K562 (cell line): ENCODE measurements at regions not wholly inside any gene's neighbourhood (a gene's known extent, or its start where the extent isn't known, plus 50 kb on each side); places are given as distances from the start of the nearest gene placed in this dataset.

Experiments used
- CCAR2 ChIP-seq: fragments of 200-400 bp; formaldehyde crosslinking; IDR thresholded peaks from 2 replicates; pipeline ENCODE4 v1.6.1; 2017; ENCODE audit warnings: mild to moderate bottlenecking, low read depth, low read length
- FOXP1 ChIP-seq: sonication (generic); formaldehyde crosslinking; IDR thresholded peaks from 2 replicates; pipeline ENCODE4 v1.8.0; 2022; ENCODE audit warnings: mild to moderate bottlenecking, missing genetic modification reagents
- IRF1 ChIP-seq: sonication (generic); formaldehyde crosslinking; IDR thresholded peaks from 2 replicates; pipeline ENCODE4 v1.8.0; 2022; ENCODE audit warnings: missing genetic modification reagents, mild to moderate bottlenecking, borderline replicate concordance
- NR3C1 ChIP-seq: sonication (generic); formaldehyde crosslinking; IDR thresholded peaks from 2 replicates; pipeline ENCODE4 v1.8.1; 2022; ENCODE audit warnings: missing genetic modification reagents
- NRF1 ChIP-seq, 2 experiments: fragments of 450-650 bp; IDR thresholded peaks in 1 of 2; conservative IDR thresholded peaks in 1 of 2; 2 replicates each; pipeline ENCODE4 v1.6.1; 2014; ENCODE audit warnings: mild to moderate bottlenecking in 2 of 2
- PREB ChIP-seq: sonication (generic); formaldehyde crosslinking; IDR thresholded peaks from 2 replicates; pipeline ENCODE4 v1.8.1; 2023; ENCODE audit warnings: mild to moderate bottlenecking, missing genetic modification reagents
- RAD21 ChIP-seq, 2 experiments: fragments of 250-450 bp in 1 of 2; fragments of 450-650 bp in 1 of 2; sonication (Bioruptor Pico) in 1 of 2; formaldehyde crosslinking in 1 of 2; IDR thresholded peaks in 1 of 2; conservative IDR thresholded peaks in 1 of 2; 2 replicates each; pipeline versions ENCODE4 v1.4.0 to v1.8.0; 2020 to 2022; ENCODE audit warnings: mild to moderate bottlenecking in 2 of 2, moderate library complexity in 1 of 2
- RFX5 ChIP-seq: IDR thresholded peaks from 2 replicates; pipeline ENCODE4 v1.6.1; 2011; ENCODE audit warnings: low read depth, mild to moderate bottlenecking, improper control_type of control experiment, low read length
- SMARCA4 ChIP-seq: fragments of 450-650 bp; IDR thresholded peaks from 2 replicates; pipeline ENCODE4 v1.6.1; 2016
- ZBTB33 ChIP-seq: sonication (generic); formaldehyde crosslinking; IDR thresholded peaks from 2 replicates; pipeline ENCODE4 v1.8.1; 2023; ENCODE audit warnings: mild to moderate bottlenecking, missing genetic modification reagents
- ZZZ3 ChIP-seq: fragments of 450-650 bp; IDR thresholded peaks from 2 replicates; pipeline ENCODE4 v1.6.1; 2016; ENCODE audit warnings: antibody characterized with exemption, mild to moderate bottlenecking, moderate library complexity
- TF ChIP-seq, protein P1 (sequence below): fragments of 450-650 bp; IDR thresholded peaks from 2 replicates; pipeline ENCODE4 v1.6.1; 2016; ENCODE audit warnings: mild to moderate bottlenecking

DNA sequence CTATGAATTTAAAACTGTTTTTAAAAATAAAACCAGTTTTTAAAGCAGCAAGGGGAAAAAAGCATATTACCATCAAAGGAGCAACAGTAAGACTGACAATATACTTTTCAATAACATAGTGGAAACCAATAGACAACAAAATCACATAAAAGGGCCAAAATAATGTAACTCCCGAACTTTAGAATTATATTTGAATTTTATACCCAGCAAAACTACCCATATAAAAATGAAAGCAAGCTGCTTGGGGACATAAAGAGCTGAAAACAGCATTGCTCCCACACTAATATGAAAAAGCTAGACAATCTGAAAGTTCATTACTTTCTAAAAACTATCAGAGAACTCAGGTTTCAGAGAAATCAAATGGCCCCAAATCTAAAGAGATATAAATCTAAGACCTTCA lies 199.4 kb upstream of the ARID1B start:
- TF ChIP-seq ZZZ3 (no peak), NRF1 (conservative IDR thresholded peaks at IDR 0.05 in 1 of 2, IDR thresholded peaks at IDR 0.05 in 1 of 2) (no peak), SMARCA4 (no peak), IRF1 (CRISPR knock-in tag) (no peak), RAD21 (CRISPR knock-in tag; conservative IDR thresholded peaks at IDR 0.05 in 1 of 2, IDR thresholded peaks at IDR 0.05 in 1 of 2) (no peak), RFX5 (no peak), ZBTB33 (CRISPR knock-in tag) (no peak), NR3C1 (CRISPR knock-in tag) (no peak), PREB (CRISPR knock-in tag) (no peak), FOXP1 (CRISPR knock-in tag) (no peak), CCAR2 (no peak)
- TF ChIP-seq, protein P1, sequence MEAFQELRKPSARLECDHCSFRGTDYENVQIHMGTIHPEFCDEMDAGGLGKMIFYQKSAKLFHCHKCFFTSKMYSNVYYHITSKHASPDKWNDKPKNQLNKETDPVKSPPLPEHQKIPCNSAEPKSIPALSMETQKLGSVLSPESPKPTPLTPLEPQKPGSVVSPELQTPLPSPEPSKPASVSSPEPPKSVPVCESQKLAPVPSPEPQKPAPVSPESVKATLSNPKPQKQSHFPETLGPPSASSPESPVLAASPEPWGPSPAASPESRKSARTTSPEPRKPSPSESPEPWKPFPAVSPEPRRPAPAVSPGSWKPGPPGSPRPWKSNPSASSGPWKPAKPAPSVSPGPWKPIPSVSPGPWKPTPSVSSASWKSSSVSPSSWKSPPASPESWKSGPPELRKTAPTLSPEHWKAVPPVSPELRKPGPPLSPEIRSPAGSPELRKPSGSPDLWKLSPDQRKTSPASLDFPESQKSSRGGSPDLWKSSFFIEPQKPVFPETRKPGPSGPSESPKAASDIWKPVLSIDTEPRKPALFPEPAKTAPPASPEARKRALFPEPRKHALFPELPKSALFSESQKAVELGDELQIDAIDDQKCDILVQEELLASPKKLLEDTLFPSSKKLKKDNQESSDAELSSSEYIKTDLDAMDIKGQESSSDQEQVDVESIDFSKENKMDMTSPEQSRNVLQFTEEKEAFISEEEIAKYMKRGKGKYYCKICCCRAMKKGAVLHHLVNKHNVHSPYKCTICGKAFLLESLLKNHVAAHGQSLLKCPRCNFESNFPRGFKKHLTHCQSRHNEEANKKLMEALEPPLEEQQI, result no peak
